Right atrium auricular region (tissue), 2 donors: ENCODE measurements at regions not wholly inside any gene's neighbourhood (a gene's known extent, or its start where the extent isn't known, plus 50 kb on each side); places are given as distances from the start of the nearest gene placed in this dataset.

ENCODE experiments used
- DNase-seq: peaks from one replicate; pipeline ENCODE4 v3.0.0-alpha.2; 2019; ENCODE audit warnings: low spot score
- H3K27ac ChIP-seq, 2 donors: fragments of 200-600 bp; sonication (generic); 1 replicate in 1 of 2; 2 replicates in 1 of 2; pipeline ENCODE4 v1.5.1; 2016 to 2019
- H3K27me3 ChIP-seq, 2 donors: fragments of 200-600 bp; sonication (generic); one replicate each; pipeline versions ENCODE4 v1.5.1 to v1.6.0; 2017 to 2019
- H3K36me3 ChIP-seq: fragments of 200-600 bp; sonication (generic); one replicate; pipeline ENCODE4 v1.5.1; 2016
- H3K4me1 ChIP-seq, 2 donors: fragments of 200-600 bp; sonication (generic); one replicate each; pipeline versions ENCODE4 v1.5.1 to v1.6.0; 2017 to 2019
- H3K4me3 ChIP-seq, 2 donors: fragments of 200-600 bp; sonication (generic); 1 replicate in 1 of 2; 2 replicates in 1 of 2; pipeline ENCODE4 v1.5.1; 2017 to 2019; ENCODE audit warnings: mild to moderate bottlenecking in 1 of 2, moderate library complexity in 1 of 2
- H3K9me3 ChIP-seq, 2 donors: fragments of 200-600 bp; sonication (generic); one replicate each; pipeline ENCODE4 v1.5.1; 2019
- CTCF ChIP-seq, 2 donors: fragments of 200-600 bp; sonication (generic); IDR thresholded peaks; one replicate each; pipeline ENCODE4 v1.5.1; 2019; ENCODE audit warnings: antibody characterized with exemption in 2 of 2

DNA sequence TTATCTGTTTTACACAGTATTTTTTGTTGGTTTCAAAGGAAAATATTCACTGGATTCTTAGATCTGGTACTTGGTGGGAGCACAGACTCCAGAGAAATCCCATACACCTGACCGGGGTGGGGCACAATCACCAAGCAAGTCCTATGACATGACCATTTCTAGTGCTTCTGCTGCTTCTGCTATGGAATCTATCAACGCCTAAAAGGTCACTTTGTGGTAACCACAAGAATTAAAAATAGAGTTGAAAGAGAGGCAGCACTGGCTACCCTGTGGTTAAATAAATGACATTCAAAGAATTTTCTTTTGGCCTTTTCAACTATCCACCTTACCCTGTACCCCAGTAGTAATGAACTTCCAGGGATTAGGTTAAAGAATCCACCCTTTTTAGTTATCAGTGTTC lies 329.9 kb upstream of the VWC2 start:
- Histone ChIP-seq H3K9me3 (peaks cover 0 to 5% of the 10 kb centered on the region in 2 donors), H3K36me3 (no peaks in the 10 kb centered on the region), H3K4me1 (no peaks in the 10 kb centered on the region), H3K27ac (no peak overlapping the region), H3K27me3 (no peaks in the 10 kb centered on the region), H3K4me3 (no peak overlapping the region)
- DNase-seq: no peak
- TF ChIP-seq CTCF (IDR thresholded peaks at IDR 0.05): no peak

- H3K9me3 ChIP-seq: no peaks in the 10 kb centered on the region
- H3K4me1 ChIP-seq: no peaks in the 10 kb centered on the region
- no peak for TF ChIP-seq CTCF (IDR thresholded peaks at IDR 0.05)
- H3K4me3 ChIP-seq: no peak overlapping the region
- H3K27ac ChIP-seq: no peak overlapping the region
- H3K36me3 ChIP-seq: no peaks in the 10 kb centered on the region
- H3K27me3 ChIP-seq: no peaks in the 10 kb centered on the region
- DNase-seq: no peak
Measured at GRCh38 chr7:49453486-49453885, 320.0 kb upstream of the VWC2 start.

- Histone ChIP-seq H3K4me3 (no peak overlapping the region), H3K9me3 (no peaks in the 10 kb centered on the region), H3K27me3 (no peaks in the 10 kb centered on the region), H3K4me1 (no peaks in the 10 kb centered on the region), H3K36me3 (no peaks in the 10 kb centered on the region), H3K27ac (no peak overlapping the region)
- no peak for TF ChIP-seq CTCF (IDR thresholded peaks at IDR 0.05)
- no peak for DNase-seq
Measured at GRCh38 chr7:49479441-49479840, 294.0 kb upstream of the VWC2 start.

DNA sequence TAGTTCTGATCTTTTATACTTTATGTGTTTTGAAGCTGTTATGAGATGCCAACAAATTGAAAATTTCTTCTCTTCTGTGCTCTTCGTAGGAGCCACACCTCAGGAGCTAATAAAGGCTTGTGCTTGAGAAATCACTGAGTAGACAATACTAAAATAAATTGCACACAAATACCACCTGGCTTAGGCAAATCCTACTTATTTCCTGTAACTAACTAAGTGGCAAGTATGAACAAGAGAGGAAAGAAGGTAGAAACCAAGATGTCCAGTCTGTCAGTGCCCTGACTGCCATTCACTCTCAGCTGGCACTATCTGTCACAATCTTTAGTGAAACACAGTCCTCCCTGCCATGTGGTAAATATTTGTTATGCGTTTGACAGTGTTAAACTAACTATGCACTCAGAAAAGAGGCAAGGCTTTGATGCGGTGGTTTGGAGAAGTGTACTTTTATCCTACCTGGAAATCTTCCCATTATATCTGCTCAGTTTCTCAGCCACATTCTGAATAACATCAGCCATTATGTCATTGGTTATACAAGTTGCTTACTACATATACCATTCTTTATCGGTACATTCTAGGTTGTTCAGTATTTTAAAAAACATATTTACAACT lies 293.4 kb upstream of the VWC2 start:
- H3K4me3 ChIP-seq: no peak overlapping the region
- H3K36me3 ChIP-seq: no peaks in the 10 kb centered on the region
- H3K27me3 ChIP-seq: no peaks in the 10 kb centered on the region
- H3K27ac ChIP-seq: no peak overlapping the region
- DNase-seq: no peak
- TF ChIP-seq CTCF (IDR thresholded peaks at IDR 0.05): no peak
- H3K4me1 ChIP-seq: no peaks in the 10 kb centered on the region
- no peaks in the 10 kb centered on the region for H3K9me3 ChIP-seq

DNA sequence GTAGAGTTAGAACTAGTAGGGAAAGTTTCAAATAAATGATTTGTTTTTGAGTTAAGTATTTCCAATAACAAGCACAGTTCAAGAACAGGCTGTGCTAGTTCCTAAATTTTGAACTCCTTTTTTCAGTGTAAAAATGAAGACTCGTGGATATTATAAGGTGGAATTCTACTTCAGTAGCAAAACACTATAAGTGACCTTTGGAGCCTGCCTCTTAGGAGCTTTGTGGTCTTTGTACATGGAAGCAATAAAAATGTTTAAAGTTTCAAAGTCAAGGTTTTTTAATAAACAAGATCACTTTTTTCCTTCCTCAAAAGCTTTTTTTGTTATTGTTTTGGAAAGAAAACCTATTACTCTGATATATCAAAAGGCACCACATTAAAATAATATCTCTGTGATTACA lies 292.4 kb upstream of the VWC2 start:
- Histone ChIP-seq H3K4me3 (no peak overlapping the region), H3K36me3 (no peaks in the 10 kb centered on the region), H3K27ac (no peak overlapping the region), H3K4me1 (no peaks in the 10 kb centered on the region), H3K9me3 (no peaks in the 10 kb centered on the region), H3K27me3 (no peaks in the 10 kb centered on the region)
- no peak for TF ChIP-seq CTCF (IDR thresholded peaks at IDR 0.05)
- DNase-seq: no peak

GRCh38 chr7:49483142-49483541 lies 290.3 kb upstream of the VWC2 start:
- DNase-seq: no peak
- Histone ChIP-seq H3K4me1 (no peaks in the 10 kb centered on the region), H3K27ac (no peak overlapping the region), H3K27me3 (no peaks in the 10 kb centered on the region), H3K4me3 (no peak overlapping the region), H3K36me3 (no peaks in the 10 kb centered on the region), H3K9me3 (no peaks in the 10 kb centered on the region)
- TF ChIP-seq CTCF (IDR thresholded peaks at IDR 0.05): peak in 1 of 2 donors; percentile 48
